Hematopoietic multipotent progenitor cell treated with erythropoietin and hydrocortisone succinate and interleukin-3 and kit ligand, for 8 days (in vitro differentiated cells): ENCODE measurements at regions not wholly inside any gene's neighbourhood (a gene's known extent, or its start where the extent isn't known, plus 50 kb on each side); places are given as distances from the start of the nearest gene placed in this dataset.
A peak's percentile ranks its signal among the peaks of the same experiment; 100 is the strongest.

Source experiments
- DNase-seq: peaks from one replicate; pipeline ENCODE4 v3.0.0-alpha.2; 2015

- DNase-seq, result no peak
These were observed 120.1 kb downstream of the LRRC70 start for GRCh38 chr5:62698756-62699155.

- DNase-seq, result no peak
These were observed 116.7 kb downstream of the LRRC70 start for GRCh38 chr5:62695274-62695673.

GRCh38 chr5:62692946-62693713, 114.5 kb downstream of the LRRC70 start:
- no peak for DNase-seq

- no peak for DNase-seq
These were observed 113.3 kb downstream of the LRRC70 start for GRCh38 chr5:62691946-62692345.

GRCh38 chr5:62690421-62690820, 111.8 kb downstream of the LRRC70 start:
- DNase-seq, result no peak

GRCh38 chr5:62689599-62690368, 111.2 kb downstream of the LRRC70 start:
- DNase-seq, result no peak

- no peak for DNase-seq
These were observed 108.1 kb downstream of the LRRC70 start for GRCh38 chr5:62686692-62687091.

- no peak for DNase-seq
These were observed 106.6 kb downstream of the LRRC70 start for GRCh38 chr5:62685221-62685620.

GRCh38 chr5:62684310-62684709, 105.7 kb downstream of the LRRC70 start:
- no peak for DNase-seq

- DNase-seq, result no peak
These were observed 103.4 kb downstream of the LRRC70 start for GRCh38 chr5:62682059-62682458.

GRCh38 chr5:62681117-62681850, 102.7 kb downstream of the LRRC70 start:
- no peak for DNase-seq

GRCh38 chr5:62680121-62680520, 101.5 kb downstream of the LRRC70 start:
- DNase-seq, result peak; percentile 9
